MM.1S (cell line): ENCODE measurements at regions not wholly inside any gene's neighbourhood (a gene's known extent, or its start where the extent isn't known, plus 50 kb on each side); places are given as distances from the start of the nearest gene placed in this dataset.

Source experiments
- CTCF ChIP-seq: fragments of 300-600 bp; sonication (generic); IDR thresholded peaks from 2 replicates; pipeline ENCODE4 v1.5.1; 2016; ENCODE audit warnings: antibody characterized with exemption, low read length, mixed read lengths
- EZH2 ChIP-seq: fragments of 300-600 bp; sonication (generic); optimal IDR thresholded peaks from 2 replicates; pipeline ENCODE3; 2017; ENCODE audit warnings: low read depth, mild to moderate bottlenecking, antibody characterized with exemption, low read length, mixed read lengths

GRCh38 chr10:30216821-30217220 is 132.3 kb downstream of the MTPAP start:
- TF ChIP-seq CTCF, result no peak
- no peak for TF ChIP-seq EZH2
